ENCODE measurements at regions not wholly inside any gene's neighbourhood (a gene's known extent, or its start where the extent isn't known, plus 50 kb on each side); places are given as distances from the start of the nearest gene placed in this dataset.

- DNase-seq (ENCODE audit: insufficient read length, low spot score): no peak
These were observed 352.4 kb downstream of the HAPSTR1 start for GRCh38 chr16:9443864-9444263.

GRCh38 chr16:9446471-9447194, 355.2 kb downstream of the HAPSTR1 start:
- FAIRE-seq (no peak), DNase-seq (ENCODE audit: insufficient read length, low spot score) (no peak)

More at GRCh38 chr16:9443864-9444263, 352.4 kb downstream of the HAPSTR1 start:
- no peak for FAIRE-seq

- DNase-seq (ENCODE audit: insufficient read length, low spot score): no peak
- no peak for FAIRE-seq
These were observed 355.7 kb downstream of the HAPSTR1 start for GRCh38 chr16:9447195-9447551.

DNA sequence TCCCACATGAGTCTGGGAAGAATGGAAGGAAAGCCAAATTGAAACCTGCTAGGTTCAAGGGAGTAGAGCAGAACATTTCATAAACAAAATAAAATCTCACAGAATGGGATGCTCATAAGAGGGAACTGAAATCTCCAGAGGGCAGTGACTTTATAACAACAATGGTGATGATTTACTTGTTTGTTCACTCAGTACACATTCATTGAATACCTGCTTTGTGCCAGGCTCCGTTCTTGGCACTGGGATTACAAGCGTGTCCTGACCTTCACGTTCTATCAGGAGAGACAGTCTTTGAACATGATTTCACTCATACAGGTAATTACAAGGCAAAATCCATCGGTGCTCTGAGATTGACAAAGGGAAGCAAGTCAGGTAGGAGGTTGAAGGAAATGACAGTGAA, 356.3 kb downstream of the HAPSTR1 start:
- FAIRE-seq: no peak
- DNase-seq (ENCODE audit: insufficient read length, low spot score): no peak

- FAIRE-seq: no peak
- no peak for DNase-seq (ENCODE audit: insufficient read length, low spot score)
These were observed 358.2 kb downstream of the HAPSTR1 start for GRCh38 chr16:9449597-9449996.

DNA sequence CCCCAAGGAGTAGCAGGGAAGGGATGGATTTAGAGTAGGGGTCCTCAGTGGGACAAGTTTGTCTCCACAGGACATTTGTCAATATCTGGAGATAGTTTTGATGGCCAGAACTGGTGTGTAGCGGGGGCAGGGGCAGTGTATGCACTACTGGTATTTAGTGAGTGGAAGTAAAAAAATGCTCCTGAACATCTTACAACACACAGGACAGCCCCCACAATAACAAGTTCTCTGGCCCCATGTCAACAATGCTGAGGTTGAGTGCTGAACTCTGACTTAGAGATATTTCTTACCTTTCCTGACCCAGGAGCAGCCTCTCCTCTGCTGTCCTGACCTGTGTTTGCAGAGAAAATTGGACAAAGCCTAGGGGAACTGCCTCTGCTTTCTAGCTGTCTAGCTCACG, 365.8 kb downstream of the HAPSTR1 start:
- DNase-seq (ENCODE audit: insufficient read length, low spot score) (no peak), FAIRE-seq (no peak)

DNA sequence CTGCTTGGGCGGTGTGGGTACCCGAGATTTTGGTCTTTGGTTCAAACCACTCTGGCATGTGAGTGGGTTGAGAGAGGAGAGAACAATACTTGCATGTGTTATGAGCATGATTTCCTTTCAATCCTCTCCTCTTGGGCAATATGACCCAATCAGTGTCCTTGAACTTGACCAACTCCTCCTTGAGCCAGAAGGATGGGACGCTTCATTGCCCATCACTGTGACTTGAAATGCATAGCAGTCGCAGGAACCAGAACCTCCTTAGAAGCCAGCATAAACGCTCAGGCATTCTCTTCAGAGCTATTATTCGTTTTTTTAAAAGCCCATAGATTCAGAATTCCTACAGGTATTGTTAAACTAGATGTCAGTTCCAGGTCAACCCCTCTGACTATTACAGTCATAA, 367.4 kb downstream of the HAPSTR1 start:
- FAIRE-seq: no peak
- no peak for DNase-seq (ENCODE audit: insufficient read length, low spot score)

- no peak for FAIRE-seq
- DNase-seq (ENCODE audit: insufficient read length, low spot score): no peak
These were observed 371.5 kb downstream of the HAPSTR1 start for GRCh38 chr16:9462984-9463383.

DNA sequence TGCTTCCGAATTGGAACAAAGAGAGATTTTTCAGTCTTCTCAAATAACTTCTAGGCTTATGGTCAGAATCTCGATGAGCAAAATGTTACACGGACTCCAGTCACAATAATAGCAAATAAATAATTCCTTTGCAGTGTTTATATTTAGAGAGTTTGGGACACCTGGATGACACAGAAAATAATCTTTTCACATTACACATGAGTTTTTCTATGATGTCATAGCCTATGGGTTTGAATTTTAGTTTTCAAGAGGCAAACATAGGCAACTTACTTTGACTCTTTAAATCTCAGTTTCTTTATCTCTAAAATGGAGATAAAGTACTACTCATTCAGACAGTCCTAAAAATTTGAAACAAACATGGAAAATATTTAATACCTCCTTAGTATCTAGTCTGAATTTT, 372.0 kb downstream of the HAPSTR1 start:
- no peak for FAIRE-seq

DNA sequence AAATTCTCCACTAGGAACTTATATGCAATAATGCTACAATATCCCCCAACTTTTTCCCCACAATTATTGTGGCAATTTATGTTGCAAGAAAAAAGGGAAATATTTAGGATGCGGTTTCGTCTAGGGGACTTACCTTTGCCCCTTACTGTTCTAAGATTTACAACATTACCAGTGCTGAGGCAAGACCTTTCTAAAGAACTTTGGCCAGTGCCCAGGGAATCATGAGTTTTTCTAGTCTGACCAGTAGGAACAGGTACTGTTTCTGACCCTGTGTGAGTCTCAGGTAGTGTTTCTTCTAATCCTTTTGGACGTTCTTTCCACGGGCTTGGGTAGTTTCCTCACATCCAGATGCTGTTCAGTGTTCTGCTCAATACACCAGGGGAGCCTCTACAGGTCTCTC, 373.7 kb downstream of the HAPSTR1 start:
- DNase-seq (ENCODE audit: insufficient read length, low spot score) (no peak), FAIRE-seq (no peak)

More for the DNA sequence above, 372.0 kb downstream of the HAPSTR1 start:
- no peak for DNase-seq (ENCODE audit: insufficient read length, low spot score)

DNA sequence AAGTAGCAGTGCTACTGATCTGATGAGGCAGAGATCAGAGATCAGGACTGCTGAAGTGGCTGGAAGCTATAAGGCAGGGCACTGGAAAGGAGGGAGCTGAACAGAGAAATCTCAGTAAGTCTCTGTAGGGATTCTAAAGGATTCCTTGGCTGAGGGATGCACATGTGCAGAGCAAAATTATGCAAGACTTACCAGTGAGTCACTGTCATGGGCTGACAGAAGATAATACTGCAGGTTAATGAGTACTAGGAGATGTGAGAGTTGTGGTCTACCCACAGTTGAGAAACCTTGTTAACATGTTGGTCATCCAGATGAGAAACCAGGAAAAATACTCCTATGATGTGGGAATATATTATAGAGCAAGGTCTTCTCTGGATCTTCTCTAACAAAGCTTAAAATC, 378.1 kb downstream of the HAPSTR1 start:
- no peak for DNase-seq (ENCODE audit: insufficient read length, low spot score)
- FAIRE-seq: no peak

- DNase-seq (ENCODE audit: insufficient read length, low spot score) (no peak), FAIRE-seq (no peak)
These were observed 385.3 kb downstream of the HAPSTR1 start for GRCh38 chr16:9476744-9477143.

DNA sequence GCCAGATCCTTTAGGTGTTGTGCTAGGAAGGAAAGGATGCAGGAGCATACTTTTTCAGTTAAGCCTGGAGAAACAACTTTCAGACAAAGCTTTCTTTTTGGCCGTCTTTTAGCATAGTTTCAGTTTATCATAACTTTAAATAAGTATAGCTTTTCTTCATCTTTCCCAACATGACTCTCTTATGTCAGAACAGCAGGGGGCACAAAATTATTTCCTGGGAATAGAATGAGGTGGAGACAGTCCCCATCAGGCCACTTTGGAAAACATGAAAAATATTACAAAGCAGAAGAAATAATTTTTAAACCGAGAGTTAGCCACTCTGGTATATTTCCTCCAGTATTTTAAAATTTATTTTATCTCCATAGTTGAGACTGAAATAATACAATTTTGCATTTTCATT, 387.6 kb downstream of the HAPSTR1 start:
- FAIRE-seq: no peak

DNA sequence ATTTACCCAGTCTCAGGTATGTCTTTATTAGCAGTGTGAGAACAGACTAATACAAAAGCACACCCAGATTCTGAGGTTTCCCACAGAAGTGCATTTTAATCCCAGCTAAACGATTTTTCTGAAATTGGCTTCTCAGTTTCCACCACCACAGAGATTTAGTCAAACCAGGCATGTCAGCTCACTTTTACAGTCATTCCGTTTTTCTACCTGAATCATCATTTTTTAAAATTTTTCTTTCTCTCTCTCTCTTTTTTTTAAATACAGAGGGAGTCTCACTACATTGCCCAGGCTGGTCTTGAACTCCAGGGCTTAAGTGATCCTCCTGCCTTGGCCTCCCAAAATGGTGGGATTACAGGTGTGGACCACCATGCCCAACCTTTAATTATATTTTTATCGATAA, 389.1 kb downstream of the HAPSTR1 start:
- no peak for DNase-seq (ENCODE audit: insufficient read length, low spot score)
- FAIRE-seq: no peak

More for the DNA sequence above, 387.6 kb downstream of the HAPSTR1 start:
- no peak for DNase-seq (ENCODE audit: insufficient read length, low spot score)

DNA sequence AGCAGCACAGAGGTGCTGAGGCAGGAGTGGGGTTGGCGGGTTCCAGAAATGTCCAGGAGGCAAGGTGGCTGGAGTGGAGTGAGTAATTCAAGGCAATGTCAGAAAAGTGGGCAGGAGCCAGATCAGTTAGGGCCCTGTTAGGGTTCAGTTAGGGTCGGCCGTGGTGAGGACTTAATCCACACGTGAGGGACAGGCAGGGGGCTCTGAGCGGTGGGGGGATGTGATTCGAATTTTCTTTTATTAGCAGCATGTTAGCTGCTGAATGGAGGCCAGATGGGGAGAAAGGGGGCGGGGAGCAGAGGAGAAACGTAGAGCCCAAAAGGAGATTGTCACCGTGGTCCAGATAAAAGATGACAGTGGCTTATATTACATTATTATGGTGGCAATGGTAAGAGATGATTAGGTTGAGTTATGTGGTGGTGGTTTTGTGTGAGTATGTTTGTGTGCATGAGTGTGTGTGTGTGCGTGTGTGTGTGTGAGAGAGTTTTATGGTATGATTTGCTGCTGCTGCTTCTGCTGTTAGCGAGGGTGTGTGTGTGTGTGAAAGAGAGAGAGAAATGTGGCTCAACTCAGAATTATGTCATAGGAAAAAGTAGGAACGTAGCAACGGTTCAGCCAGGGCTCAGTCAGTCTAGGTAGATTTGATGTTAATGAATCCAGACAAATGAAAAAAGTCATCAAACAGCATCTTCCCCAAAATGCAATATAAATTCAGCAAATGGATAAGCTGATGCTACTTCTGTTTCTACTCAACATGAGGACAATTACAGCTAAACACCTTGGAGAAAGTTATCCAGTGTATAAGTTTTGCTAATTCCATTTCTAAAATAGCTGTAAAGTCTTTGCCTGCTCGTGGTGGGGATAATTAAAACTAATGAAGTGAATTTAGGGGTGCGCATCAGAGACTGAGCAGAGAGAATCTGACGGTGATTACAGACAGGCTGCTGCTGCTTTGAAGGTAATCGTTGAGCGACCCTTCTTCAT, 390.6 kb downstream of the HAPSTR1 start:
- FAIRE-seq (no peak), DNase-seq (ENCODE audit: insufficient read length, low spot score) (no peak)

- DNase-seq (ENCODE audit: insufficient read length, low spot score) (no peak), FAIRE-seq (no peak)
These were observed 393.0 kb downstream of the HAPSTR1 start for GRCh38 chr16:9484426-9484825.

DNA sequence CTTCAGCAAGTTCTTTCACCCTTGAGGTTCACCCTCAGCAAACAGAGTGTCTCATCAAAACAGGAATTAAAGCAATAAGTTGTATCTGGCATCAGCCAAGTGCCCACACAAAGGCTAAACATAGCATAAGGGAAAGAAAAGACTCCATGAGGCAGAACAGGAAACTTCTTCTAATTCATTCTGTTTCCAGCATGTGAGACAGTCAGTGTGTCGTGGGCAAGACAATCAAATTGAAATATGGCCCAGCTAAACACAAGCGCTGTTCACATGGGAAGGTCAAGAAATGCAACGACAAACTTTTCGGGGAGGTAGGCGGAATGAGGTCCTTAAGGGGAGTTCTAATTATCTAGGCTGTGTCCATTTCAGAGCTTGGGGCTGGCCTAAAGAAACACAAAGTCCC, 393.4 kb downstream of the HAPSTR1 start:
- DNase-seq (ENCODE audit: insufficient read length, low spot score): no peak

GRCh38 chr16:9489835-9490467, 398.5 kb downstream of the HAPSTR1 start:
- DNase-seq (ENCODE audit: insufficient read length, low spot score) (no peak), FAIRE-seq (no peak)

More for the DNA sequence above, 393.4 kb downstream of the HAPSTR1 start:
- FAIRE-seq: no peak

- FAIRE-seq (no peak), DNase-seq (ENCODE audit: insufficient read length, low spot score) (no peak)
These were observed 404.4 kb downstream of the HAPSTR1 start for GRCh38 chr16:9495824-9496223.

- DNase-seq (ENCODE audit: insufficient read length, low spot score) (no peak), FAIRE-seq (no peak)
These were observed 406.3 kb downstream of the HAPSTR1 start for GRCh38 chr16:9497750-9498149.

GRCh38 chr16:9499941-9500593, 408.6 kb downstream of the HAPSTR1 start:
- FAIRE-seq (no peak), DNase-seq (ENCODE audit: insufficient read length, low spot score) (no peak)
